ENCODE measurements at regions not wholly inside any gene's neighbourhood (a gene's known extent, or its start where the extent isn't known, plus 50 kb on each side); places are given as distances from the start of the nearest gene placed in this dataset.

GRCh38 chr15:88315221-88315878 is 58.8 kb upstream of the NTRK3 start:
- no peak for DNase-seq

GRCh38 chr15:88312941-88313579 is 56.5 kb upstream of the NTRK3 start:
- DNase-seq = peak; percentile 60

- no peak for DNase-seq
Observed at GRCh38 chr15:88309363-88309762, 52.8 kb upstream of the NTRK3 start.

GRCh38 chr15:88307344-88307743 is 50.8 kb upstream of the NTRK3 start:
- DNase-seq = no peak
